Stimulated activated naive CD8-positive, alpha-beta T cell treated with anti-CD3 and anti-CD28 coated beads, Interleukin-15, Interleukin-2, amounts not matched to agents 100 U/mL and 50 U/mL, for 24 hours (primary cell): ENCODE measurements at regions not wholly inside any gene's neighbourhood (a gene's known extent, or its start where the extent isn't known, plus 50 kb on each side); places are given as distances from the start of the nearest gene placed in this dataset.

Experiments used
- ATAC-seq: fragments of 150-1000 bp; cut with Tn5 transposase; one replicate; pipeline ENCODE4 v1.10.0; 2021
- DNase-seq: peaks from one replicate; pipeline ENCODE4 v3.0.0; 2021

DNA sequence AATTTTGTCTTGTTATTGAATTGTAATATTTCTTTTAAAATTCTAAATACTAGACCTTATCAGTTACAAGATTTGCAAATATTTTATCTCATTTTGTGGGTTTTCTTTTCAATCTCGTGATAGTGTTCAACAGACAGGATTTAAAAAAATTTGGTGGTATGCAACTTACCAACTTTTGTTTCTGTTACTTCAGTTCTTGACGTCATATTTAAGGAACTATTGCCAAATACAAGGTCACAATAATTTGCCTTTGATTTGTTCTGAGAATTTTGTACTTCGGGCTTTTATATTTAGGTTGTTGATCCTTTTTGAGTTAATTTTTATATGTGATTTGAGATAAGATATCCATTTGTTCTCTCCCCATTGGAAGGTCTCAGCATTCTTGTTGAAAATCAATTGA, 876.6 kb downstream of the DCDC2C start:
- DNase-seq (no peak), ATAC-seq (no peak)

GRCh38 chr2:4585057-4585635, 881.8 kb downstream of the DCDC2C start:
- no peak for ATAC-seq
- DNase-seq: no peak

- ATAC-seq (no peak), DNase-seq (no peak)
Observed at GRCh38 chr2:4588606-4589005, 885.2 kb downstream of the DCDC2C start.

DNA sequence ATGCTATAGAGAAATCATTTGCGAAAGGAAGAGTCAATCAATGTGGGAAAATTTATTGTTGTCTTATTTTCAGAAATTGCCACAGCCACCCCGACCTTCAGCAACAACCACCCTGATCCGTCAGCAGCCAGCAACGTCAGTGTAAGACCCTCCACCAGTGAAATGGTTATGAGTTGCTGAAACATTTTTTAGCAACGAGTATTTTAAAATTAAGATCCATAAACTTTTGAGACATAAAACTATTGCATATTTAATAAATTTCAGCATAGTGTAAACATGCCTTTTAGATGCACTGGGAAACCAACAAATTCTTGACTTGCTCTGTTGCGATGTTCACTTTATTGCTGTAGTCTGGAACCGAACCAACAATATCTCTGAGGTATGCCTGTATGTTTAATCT, 887.9 kb downstream of the DCDC2C start:
- no peak for ATAC-seq
- DNase-seq: no peak

GRCh38 chr2:4597400-4597799, 894.0 kb downstream of the DCDC2C start:
- no peak for DNase-seq
- ATAC-seq: no peak

DNA sequence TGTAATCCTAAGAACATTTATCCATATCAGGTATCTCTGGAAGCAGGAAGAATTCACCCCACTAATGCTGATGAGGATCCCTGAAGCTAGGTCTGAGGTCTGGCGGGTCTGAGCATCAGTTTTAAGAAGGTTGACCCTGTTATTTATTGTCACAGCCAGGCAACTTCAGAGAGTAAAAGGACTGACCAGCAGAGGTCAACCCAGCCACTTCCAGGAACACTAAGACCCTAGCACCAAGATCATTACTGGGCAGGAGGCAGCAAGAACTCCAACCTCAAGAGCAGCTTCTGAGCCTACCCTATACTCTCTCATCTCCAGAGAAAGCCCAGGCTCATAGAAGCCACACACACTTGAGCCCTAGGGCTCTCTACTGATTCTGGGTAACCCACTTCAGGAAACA, 901.4 kb downstream of the DCDC2C start:
- ATAC-seq: no peak
- no peak for DNase-seq

GRCh38 chr2:4618141-4618540, 914.8 kb downstream of the DCDC2C start:
- ATAC-seq (no peak), DNase-seq (no peak)

DNA sequence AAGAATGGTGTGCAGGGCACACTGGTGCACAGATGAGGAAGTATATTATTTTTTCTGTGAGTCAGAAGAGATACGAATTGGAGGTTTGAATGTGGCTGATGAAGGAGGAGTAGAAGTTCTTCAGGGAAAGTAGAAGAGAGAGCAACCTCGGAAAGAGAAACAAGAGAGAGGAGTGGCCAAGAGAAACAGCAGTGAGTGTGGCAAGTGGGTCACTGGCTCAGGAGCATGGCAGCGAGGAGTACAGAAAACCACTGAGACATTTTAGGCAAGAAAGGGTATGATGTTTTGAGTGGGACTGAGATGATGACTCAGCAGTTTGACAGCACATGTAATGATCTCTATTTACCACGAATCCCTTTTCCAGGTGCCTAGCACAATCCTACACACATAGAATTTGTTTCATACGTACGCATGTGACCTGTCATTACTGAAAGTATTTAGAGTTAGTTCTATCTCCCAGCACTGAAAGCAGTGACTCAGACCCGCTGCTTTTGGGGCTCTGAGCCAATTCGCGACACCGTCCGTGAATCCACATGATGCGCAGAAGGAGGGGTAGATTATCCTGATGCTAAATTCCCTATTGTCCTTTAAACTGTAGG, 915.4 kb downstream of the DCDC2C start:
- ATAC-seq (no peak), DNase-seq (no peak)

DNA sequence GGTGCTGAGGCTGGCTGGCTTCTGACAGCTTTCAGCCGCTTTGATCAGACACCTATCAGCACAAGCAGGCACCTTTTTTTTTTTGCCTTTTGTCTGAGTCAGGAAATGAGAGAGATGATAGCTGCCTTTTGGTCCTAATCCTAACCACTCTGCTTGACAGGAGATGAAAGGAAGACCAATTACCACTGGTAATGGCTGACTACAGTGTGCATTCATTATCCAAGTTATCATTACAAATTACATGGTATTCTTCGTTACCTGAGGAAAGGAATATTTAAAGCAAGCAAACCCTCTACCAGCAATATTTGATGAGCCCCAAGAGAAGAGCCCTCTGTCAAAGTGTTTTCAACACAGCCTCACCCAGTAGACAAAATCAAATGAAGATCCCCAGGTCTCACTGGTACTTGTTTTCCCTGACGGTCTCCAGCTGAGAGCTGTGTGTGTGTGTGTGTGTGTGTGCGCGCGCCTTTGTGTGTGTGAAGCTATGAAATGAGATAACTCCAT, 925.7 kb downstream of the DCDC2C start:
- DNase-seq (no peak), ATAC-seq (no peak)

- ATAC-seq (no peak), DNase-seq (no peak)
Observed at GRCh38 chr2:4635289-4635688, 931.9 kb downstream of the DCDC2C start.

DNA sequence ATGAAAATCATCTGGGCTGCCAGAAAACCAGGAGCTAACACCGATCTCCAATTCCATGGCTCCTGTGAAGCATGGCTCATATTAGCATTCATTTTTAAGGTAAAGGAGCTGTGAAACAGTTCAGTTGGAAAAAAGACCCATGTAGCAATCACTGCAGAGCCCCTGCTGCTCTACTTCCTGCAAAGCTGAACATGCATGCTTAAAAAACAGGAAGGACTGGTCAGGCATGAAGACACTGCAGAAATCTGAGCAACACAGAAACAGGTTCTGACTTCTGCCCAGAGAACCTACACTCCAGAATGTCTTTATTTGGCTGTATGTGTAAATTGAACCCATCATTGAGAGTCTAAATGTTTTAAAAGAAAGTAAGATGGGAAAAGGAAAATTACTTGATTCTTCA, 950.6 kb downstream of the DCDC2C start:
- ATAC-seq: no peak
- no peak for DNase-seq

DNA sequence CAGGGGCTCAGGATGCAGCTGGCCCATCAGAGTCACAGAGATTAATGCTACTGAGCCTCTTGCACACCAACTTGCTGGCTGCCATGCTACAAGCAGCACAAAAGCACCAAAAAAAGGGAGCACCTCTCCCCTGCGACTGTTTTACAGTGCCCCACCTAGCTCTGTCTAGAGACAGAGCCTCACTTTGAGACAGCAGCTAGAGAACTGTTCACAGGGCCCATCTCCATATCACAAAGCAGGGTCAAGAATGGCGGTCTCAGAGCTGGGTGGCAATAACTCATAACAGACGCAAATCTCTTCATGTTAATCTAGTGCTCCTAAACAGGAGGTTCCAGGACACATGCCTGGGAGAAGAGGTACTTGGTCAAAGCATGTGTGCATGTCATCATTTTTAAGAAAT, 953.0 kb downstream of the DCDC2C start:
- ATAC-seq: no peak
- DNase-seq: no peak

GRCh38 chr2:4662161-4662779, 958.9 kb downstream of the DCDC2C start:
- DNase-seq (no peak), ATAC-seq (no peak)

- ATAC-seq (no peak), DNase-seq (no peak)
Observed at GRCh38 chr2:4668381-4668780, 965.0 kb downstream of the DCDC2C start.

- DNase-seq (no peak), ATAC-seq (no peak)
Observed at GRCh38 chr2:4670331-4670730, 967.0 kb downstream of the DCDC2C start.

- ATAC-seq (no peak), DNase-seq (no peak)
Observed at GRCh38 chr2:4673025-4673489, 969.7 kb downstream of the DCDC2C start.

GRCh38 chr2:4674007-4674406, 970.6 kb downstream of the DCDC2C start:
- DNase-seq (no peak), ATAC-seq (peak; percentile 9)

DNA sequence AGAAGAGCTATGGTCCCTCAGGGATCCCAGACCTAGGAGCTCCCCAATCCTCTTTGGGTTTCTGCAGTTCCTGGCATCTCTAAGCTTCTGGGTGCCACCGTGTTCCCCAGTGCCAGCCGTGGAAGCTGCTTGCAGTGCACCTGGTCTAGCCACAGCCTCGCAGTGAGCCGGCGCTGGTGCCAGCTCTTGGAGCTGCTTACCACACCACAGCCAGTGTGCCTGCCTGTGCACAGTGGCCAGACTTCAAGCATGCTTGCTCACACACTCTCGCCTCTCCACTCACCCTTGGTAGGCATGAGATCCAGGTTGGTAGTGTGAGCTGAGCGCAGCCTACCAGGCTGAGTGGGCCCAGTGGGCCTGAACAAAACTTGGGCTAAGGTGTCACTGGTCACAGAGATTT, 971.9 kb downstream of the DCDC2C start:
- DNase-seq (no peak), ATAC-seq (no peak)

DNA sequence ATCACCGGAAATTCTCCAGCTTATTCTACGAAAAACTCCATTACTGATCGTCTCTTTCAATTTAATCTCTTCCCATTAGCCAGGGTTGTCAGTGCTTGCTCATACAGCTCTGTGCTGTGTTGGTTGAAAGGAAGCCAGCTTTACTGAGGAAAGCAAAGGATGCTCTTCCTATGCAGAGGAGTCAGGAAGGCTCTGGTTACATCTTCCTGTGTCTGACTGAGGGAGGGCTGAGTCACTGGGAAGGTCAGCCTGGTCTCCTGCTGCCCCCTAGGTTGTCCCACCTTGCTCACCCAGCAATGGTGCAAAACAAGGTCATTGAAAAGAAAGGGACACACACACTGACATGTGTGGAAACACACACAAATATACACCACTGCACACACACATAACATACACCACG, 975.6 kb downstream of the DCDC2C start:
- DNase-seq (no peak), ATAC-seq (no peak)

- DNase-seq: no peak
- no peak for ATAC-seq
Observed at GRCh38 chr2:4679391-4679790, 976.0 kb downstream of the DCDC2C start.

- no peak for DNase-seq
- ATAC-seq: no peak
Observed at GRCh38 chr2:4684921-4685320, 981.5 kb downstream of the DCDC2C start.

DNA sequence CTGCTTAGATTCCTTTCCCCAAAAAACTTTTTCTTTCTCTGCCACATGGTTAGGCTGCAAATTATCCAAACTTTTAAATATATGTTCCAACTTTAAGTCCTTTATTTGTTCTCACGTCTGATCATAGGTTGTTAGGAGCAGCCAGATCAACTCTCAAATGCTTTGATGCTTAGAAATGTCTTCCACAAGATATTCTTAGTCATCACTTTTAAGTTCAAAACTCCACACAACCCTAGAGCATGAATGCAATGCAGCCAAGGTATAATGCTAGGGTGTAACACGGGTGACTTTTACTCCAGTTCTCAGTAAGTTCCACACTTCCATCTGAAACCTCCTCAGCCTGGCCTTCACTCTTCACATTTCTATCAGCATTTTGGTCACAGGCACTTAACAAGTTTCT, 987.5 kb downstream of the DCDC2C start:
- no peak for ATAC-seq
- no peak for DNase-seq

GRCh38 chr2:4693266-4693665, 989.9 kb downstream of the DCDC2C start:
- no peak for DNase-seq
- no peak for ATAC-seq
